GM18909 (cell line): ENCODE measurements at regions not wholly inside any gene's neighbourhood (a gene's known extent, or its start where the extent isn't known, plus 50 kb on each side); places are given as distances from the start of the nearest gene placed in this dataset.
A peak's percentile ranks its signal among the peaks of the same experiment; 100 is the strongest.
"Not testable (repeated sequence)": the region's sequence is repeated elsewhere in the genome, so short reads cannot be mapped to it uniquely, and the experiment has no call there.

Experiments
- ATAC-seq: cut with Tn5 transposase; IDR thresholded peaks from one replicate; pipeline ENCODE4 v1.9.1; 2021; ENCODE audit warnings: mild to moderate bottlenecking; ENCODE audit not compliant: unreplicated experiment, poor library complexity

- not testable (repeated sequence) for ATAC-seq
These were observed 147.7 kb downstream of the TLR4 start for GRCh38 chr9:117851836-117852461.

- ATAC-seq, result no peak
These were observed 154.4 kb downstream of the TLR4 start for GRCh38 chr9:117858561-117858960.

- ATAC-seq, result no peak
These were observed 156.6 kb downstream of the TLR4 start for GRCh38 chr9:117860849-117861248.

GRCh38 chr9:117864385-117865057 is 160.3 kb downstream of the TLR4 start:
- ATAC-seq, result no peak

- no peak for ATAC-seq
These were observed 164.4 kb downstream of the TLR4 start for GRCh38 chr9:117868594-117868993.

- no peak for ATAC-seq
These were observed 165.1 kb downstream of the TLR4 start for GRCh38 chr9:117869287-117869686.

- ATAC-seq, result no peak
These were observed 165.5 kb downstream of the TLR4 start for GRCh38 chr9:117869712-117870111.

GRCh38 chr9:117873664-117874063 is 169.5 kb downstream of the TLR4 start:
- ATAC-seq, result no peak

- ATAC-seq, result no peak
These were observed 171.7 kb downstream of the TLR4 start for GRCh38 chr9:117875886-117876285.

- no peak for ATAC-seq
These were observed 178.0 kb downstream of the TLR4 start for GRCh38 chr9:117882171-117882570.

GRCh38 chr9:117886616-117887015 is 182.4 kb downstream of the TLR4 start:
- no peak for ATAC-seq

GRCh38 chr9:117887383-117887782 is 183.2 kb downstream of the TLR4 start:
- ATAC-seq, result no peak

- no peak for ATAC-seq
These were observed 183.7 kb downstream of the TLR4 start for GRCh38 chr9:117887941-117888340.

GRCh38 chr9:117903453-117903852 is 199.2 kb downstream of the TLR4 start:
- no peak for ATAC-seq

GRCh38 chr9:117906763-117907162 is 202.6 kb downstream of the TLR4 start:
- ATAC-seq, result no peak

GRCh38 chr9:117907420-117907819 is 203.2 kb downstream of the TLR4 start:
- ATAC-seq, result no peak

GRCh38 chr9:117916291-117916690 is 212.1 kb downstream of the TLR4 start:
- ATAC-seq, result peak; percentile 53

GRCh38 chr9:117917873-117918272 is 213.7 kb downstream of the TLR4 start:
- no peak for ATAC-seq

- ATAC-seq, result no peak
These were observed 215.3 kb downstream of the TLR4 start for GRCh38 chr9:117919538-117919937.

GRCh38 chr9:117926031-117926658 is 221.9 kb downstream of the TLR4 start:
- ATAC-seq, result no peak

GRCh38 chr9:117927354-117927753 is 223.2 kb downstream of the TLR4 start:
- ATAC-seq, result no peak

GRCh38 chr9:117929868-117930267 is 225.7 kb downstream of the TLR4 start:
- no peak for ATAC-seq
